ENCODE measurements at regions not wholly inside any gene's neighbourhood (a gene's known extent, or its start where the extent isn't known, plus 50 kb on each side); places are given as distances from the start of the nearest gene placed in this dataset.

DNA sequence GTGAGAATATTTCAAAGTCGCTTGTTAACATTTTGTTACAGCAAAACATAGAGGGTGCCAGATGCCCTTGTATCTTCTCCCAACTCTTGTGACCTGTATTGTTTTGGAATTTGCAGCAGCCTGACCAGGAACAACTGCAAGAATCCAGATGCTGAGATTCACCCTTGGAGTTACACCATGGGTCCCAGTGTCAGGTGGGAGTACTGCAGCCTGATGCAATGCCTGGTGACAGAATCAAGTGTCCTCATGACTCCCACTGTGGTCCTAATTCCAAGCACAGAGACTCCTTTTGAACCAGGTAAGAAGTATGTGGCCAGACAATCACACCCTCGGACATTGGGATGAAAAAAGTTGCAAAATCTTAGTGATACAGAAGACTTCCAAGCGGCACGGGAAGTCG is 79.6 kb upstream of the MAP3K4 start:
- DNase-seq = no peak

DNA sequence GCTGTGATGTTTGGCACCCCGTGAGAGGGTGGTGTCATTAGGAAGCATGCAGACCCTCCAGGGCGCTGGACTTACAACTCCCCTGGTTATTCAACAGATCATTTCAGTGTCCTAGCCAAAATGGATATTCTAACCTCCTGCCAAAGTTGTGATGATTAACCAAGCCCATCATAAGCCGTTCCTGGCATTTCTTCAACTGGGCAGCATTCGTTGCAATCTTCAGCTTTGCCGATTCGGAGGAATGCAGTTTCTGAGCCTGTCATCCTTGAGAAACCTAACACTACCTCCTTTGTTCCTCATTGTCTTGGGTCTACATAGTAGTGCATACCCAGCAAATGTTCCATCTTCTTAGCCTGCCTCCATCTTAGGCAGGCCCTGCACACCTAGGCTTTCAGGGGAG is 79.2 kb upstream of the MAP3K4 start:
- no peak for DNase-seq

DNA sequence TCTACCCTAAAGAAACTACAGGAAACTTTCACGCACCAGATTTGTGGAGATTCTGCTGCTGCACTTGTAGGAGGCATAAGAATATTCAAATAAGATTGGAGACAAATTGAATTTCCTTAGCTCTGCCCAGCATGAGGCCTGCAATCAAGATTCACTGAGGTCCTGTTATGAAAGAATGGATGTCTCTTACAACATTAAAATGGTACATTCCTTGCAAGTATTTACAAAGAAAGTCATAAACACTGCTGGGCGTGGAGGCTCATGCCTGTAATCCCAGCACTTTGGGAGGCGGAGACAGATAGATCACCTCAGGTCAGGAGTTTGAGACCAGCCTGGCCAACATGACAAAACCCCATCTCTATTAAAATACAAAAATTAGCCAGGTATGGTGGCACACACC is 74.0 kb upstream of the MAP3K4 start:
- DNase-seq = no peak

DNA sequence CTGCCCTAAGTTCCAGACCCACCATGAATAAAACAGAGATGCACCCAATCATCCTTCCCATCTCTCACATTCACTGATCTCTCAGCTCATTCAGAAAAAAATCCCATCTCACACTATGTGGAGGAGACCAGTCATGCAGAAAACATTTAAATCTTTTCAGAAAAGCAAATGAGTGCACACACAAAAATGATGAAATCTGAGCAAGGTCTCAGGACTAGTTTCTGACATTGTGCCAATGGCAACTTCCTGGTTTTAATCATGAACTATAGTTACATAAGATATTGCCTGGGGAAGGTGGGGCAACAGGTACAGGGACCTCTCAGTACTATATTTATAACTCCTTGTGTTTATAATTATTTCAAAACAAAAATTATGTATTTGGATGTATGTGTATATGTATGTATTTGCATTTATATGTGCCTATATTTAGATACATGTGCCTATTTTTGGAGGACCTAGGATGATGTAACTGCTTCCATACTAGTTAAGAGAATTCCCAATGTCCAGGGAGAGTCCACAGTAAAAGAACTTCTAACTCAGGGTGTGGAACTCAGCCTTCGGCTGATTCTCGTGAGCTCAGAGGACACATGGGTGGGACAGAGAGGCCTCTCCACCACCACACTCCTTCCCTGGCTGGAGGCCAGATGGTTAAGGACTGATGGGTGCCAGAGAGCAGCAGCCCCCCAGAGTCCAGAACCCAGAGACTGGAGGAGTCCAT is 71.7 kb upstream of the MAP3K4 start:
- no peak for DNase-seq

DNA sequence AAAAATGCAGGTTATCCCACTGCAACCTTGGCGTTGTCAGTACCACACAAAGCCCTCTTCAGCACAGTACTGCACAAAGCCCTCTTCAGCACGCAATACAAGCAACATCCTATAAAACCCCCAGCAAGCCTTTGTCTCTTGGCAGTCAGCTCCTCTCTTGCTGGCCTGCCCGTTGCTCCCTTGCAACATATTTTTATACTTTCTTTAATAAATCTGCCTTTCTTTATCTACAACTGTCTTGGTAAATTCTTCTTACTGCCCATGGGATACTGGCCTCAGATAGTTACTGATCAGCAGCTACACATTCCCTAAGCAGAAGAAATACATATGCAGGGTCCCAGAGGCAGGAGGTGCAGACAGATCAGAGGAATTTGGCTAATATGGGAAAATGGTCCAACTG is 70.5 kb upstream of the MAP3K4 start:
- DNase-seq = no peak

DNA sequence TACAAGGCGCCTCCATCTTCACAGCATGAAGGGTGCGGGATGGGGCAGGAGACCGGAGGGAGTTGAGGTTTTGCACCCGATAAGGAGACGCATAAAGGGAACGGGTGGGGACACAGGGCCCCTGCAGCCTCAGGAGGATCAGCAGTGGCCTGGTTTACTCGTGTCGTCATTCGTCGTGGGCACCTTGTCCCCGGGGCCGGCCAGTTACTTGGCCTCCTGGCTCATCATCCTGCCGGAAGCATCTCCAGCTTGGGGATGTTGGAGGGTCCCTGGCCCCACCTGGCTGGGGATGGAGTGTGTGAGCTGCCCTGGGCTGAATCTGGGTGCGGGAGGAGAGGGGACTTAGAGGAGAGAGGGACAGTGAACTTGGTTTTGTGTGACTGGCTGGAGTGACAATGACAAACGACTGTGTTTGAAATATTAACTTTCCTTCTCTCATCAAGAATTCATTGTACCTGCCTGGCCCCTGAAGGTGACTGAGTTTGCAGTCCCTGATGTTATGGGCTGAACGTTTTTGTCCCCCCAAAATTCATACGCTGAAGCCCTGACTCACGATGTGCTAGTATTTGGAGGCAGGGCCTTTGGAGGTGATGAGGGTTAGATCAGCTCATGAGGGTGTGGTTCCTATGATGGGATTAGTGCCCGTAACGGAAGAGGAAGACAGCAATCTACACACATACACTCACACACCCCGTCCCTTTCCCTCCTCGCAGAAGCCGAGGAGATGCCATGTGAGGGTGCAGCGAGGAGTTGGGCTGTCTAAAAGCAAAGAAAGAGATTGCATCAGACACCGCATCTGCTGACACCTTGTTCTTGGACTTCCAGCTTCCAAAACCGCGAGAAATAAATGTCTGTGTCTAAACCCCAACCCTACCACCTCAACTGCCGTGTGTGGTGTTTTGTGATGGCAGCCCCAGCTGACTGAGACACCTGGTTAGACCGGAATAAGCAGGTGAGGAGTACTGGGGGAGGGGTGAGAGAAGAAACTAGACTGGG is 65.0 kb upstream of the MAP3K4 start:
- no peak for DNase-seq

DNA sequence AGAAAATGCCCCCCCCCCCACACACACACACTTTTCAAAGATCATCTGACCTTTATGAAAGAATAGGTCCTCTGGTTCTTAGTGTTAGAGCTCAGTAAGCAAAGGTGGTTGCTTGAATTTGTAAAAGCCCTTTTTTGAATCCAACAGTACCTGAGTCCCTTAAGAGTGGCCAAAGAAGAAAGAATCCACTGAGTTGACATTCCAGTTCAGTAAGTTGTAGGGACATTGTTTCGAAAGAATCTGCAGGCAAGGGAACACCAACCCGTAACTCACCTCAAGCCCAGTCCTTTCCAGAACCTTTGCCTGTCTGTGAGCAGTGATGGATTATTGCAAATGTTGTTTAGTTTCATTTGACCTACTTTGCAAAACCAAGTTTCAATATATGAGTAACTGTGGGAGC is 64.2 kb upstream of the MAP3K4 start:
- DNase-seq = no peak

DNA sequence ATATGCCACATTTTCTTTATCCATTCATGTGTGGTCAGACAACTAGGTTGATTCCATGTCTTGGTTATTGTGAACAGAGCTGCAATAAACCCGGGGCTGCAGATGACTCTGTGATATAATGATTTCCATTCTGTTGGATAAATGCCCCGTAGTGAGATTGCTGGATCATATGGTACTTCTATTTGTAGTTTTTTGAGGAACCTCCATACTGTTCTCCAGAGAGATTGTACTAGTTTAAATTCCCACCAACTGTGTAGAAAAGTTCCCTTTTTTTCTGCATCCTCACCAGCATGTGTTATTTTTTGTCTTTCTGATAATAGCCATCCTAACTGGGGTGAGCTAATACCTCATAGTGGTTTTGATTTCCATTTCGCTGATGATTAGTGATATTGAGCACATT is 62.2 kb upstream of the MAP3K4 start:
- DNase-seq = no peak

DNA sequence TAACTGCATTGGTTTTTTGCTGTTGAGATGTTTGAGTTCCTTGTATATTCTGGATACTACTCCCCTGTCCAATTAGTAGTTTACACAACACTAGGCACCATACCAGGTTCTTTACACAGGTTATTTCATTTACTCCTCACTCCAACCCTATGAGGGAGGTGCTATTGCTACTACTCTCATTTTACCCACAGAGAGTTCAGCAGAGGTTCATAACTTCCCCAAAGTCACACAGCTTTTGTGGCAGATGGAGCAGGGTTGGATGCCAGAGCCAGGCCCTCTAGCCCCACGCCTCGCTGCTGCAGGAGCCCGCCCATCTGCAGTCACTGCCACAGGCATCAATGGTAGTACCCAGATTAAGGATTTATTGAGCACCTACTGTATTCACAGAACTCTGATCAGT is 61.7 kb upstream of the MAP3K4 start:
- no peak for DNase-seq

DNA sequence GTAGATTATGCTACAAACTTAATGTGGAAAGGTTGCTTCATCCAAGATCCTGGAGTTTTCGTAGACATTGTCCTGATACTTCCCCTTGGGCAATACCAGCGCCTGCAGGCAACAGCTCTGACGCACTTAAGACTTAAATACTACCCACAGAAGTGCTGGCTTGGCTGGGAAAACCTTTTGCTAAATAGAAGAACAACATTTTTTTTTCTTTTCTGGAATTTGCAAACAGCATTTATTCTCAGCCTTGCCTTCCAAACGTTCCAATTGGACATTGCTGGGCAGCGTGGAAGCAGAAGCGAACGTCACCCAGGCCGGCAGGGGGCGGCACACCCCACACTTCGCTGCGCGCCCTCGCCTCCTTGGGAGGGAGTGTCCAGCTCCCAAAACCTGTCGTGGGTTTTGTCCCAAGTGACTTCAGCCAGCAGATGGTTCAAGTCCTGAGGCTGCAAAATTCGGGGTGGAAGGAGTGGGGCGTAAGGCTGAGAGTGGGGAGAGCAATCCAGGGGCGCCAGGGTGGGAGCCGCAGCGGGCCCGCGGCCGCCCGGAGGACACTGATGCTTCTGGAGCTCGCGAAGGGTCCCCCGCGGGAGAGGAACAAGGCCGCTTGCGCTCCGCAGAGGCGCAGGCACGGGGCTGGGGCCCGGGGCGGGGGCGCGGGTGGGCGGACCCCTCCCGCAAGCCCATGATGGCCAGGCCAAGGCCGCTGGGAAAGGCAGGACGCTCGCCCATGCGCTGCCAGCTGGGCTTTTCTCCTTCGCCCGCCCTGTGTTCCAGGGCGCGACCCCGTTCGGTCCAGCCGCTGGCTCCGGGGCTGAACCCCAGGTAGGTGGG is 60.8 kb upstream of the MAP3K4 start:
- DNase-seq = peak; percentile 35

DNA sequence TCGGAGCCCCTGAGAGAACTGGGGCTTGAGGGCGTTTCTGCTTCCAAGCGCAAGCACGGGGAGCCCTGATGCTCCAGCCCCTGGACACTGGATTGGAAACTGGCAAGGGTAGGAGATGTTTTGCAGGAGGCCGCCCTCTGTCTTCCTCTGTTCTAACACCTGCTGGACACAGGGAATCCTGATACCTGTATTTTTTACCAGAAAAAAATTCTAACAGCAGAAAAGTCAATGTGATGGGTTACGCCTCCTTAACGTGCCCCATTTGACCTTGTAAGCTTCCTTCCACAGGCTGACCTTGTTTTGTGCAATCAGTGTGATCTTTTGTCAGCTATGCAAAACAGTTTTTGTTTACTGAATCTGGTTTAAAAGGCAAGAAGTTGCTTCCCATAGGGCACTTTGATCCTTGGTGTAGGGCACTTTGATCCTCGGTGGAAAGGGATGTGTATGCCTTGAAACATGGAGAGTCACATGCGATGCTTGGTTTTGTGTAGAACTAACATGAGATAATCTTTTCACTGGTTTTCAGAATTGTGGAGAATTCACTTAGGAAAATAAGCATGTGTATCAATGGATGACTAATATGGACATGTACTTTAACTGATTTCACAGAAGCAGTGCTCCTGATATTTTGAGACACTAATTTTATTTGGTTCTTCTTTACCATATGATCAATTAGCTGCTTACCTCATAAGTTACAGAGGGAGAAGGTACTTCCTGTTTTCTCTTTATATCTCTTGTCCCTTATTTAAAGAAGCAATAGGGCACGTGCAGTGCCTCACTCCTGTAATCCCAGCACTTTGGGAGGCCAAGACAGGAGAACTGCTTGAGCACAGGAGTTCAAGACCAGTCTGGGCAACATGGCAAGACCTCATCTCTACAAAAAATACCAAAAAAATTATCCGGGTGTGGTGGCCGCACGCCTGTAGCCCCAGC is 59.9 kb upstream of the MAP3K4 start:
- DNase-seq = no peak

DNA sequence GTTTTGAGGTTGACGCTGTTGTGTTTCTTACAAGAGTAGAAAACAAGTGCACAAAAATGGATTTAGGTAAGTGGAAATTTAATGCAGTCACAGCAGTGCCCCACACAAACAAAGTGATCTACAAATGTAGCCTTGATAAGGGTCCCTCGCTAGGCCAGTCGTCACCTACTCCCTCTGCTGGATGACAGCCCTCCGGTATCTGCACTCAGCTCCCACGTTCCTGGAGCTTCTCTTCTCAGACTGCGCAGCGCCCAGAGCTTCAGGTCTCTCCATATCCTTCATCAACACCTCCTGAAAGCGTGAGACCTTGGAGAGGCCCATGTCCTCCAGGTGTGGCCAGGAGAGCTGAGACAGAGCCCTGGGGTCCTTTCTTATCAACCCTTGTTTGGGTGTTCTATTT is 58.3 kb upstream of the MAP3K4 start:
- no peak for DNase-seq

DNA sequence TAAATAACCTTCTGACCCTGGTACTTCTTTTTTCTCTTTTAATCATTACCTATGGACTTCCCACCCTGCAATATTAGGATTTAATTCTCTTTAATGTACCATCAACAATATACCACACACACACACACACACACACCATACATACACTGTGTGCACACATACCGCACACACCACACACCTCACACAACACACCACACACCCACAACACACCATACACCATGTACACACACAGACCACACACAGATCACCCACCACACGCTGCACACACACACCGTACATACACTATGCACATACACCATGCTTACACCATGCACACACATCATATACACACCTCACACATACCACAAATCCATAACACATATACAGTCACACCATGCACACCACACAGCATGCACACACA is 57.4 kb upstream of the MAP3K4 start:
- no peak for DNase-seq

DNA sequence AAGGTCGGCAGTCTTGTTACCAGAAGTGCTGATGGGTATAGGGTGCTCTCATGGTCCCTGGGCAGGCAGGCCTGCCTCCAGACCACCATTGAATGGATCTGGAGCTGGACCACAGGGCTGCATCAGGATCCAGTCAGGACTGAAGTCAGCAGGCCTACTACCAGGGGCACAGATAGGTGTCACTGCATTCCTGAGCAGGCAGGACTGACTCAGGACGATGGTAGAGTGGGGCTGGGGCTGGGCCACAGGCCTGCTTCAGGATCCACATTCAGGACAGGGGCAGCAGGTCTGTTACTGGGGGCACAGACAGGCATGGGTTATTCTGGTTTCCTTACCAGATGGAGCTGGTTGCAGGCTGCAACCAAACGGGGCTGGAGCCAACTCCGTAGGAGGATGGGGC is 51.4 kb upstream of the MAP3K4 start:
- DNase-seq = no peak

Data from activated T-cell treated with anti-CD3 and anti-CD28 coated beads for 4 hours (primary cell).